ENCODE measurements at regions not wholly inside any gene's neighbourhood (a gene's known extent, or its start where the extent isn't known, plus 50 kb on each side); places are given as distances from the start of the nearest gene placed in this dataset.

GRCh38 chr10:65355141-65355680 lies 1570.6 kb upstream of the LRRTM3 start:
- H4K91ac ChIP-seq (ENCODE audit: low read depth, low read length, poor library complexity), result no peak overlapping the region
- no peak overlapping the region for H2AFZ ChIP-seq (ENCODE audit: low read length)
- H3K27me3 ChIP-seq (ENCODE audit: control insufficient read depth in 3 of 3, insufficient read depth in 3 of 3, low read depth in 1 of 3, low read length in 3 of 3), result no peaks in the 10 kb centered on the region
- H2AK5ac ChIP-seq (ENCODE audit: low read depth, low read length), result no peak overlapping the region
- no peak overlapping the region for H2BK120ac ChIP-seq (ENCODE audit: low read depth, low read length)
- no CpG with 5 or more reads among the region's 2 CpGs for WGBS, 2 donors (ENCODE audit: extremely low coverage in 2 of 2, insufficient read length in 2 of 2, insufficient replicate concordance in 1 of 2)
- no peaks in the 10 kb centered on the region for H3K36me3 ChIP-seq (replicated peaks in 1 of 2; ENCODE audit: control insufficient read depth in 2 of 2, insufficient read depth in 2 of 2, low read length in 2 of 2)
- no peak overlapping the region for H2BK15ac ChIP-seq (ENCODE audit: low read length)
- no peak for DNase-seq (ENCODE audit: low spot score)
- no peak overlapping the region for H3K9ac ChIP-seq (ENCODE audit: low read depth, low read length, poor library complexity)
- H3K4me2 ChIP-seq (ENCODE audit: insufficient read depth, low read length, poor library complexity, severe bottlenecking), result no peak overlapping the region
- no peak overlapping the region for H4K8ac ChIP-seq (ENCODE audit: low read depth, low read length)
- H2BK12ac ChIP-seq (ENCODE audit: low read length), result no peak overlapping the region
- no peak overlapping the region for H3K4ac ChIP-seq (ENCODE audit: low read length)
- H3K4me1 ChIP-seq (ENCODE audit: control insufficient read depth in 2 of 2, insufficient read depth in 1 of 2, low read depth in 1 of 2, low read length in 2 of 2), result peaks cover 0 to 2% of the 10 kb centered on the region in 2 donors
- no peak overlapping the region for H3K18ac ChIP-seq (ENCODE audit: low read length)
- H3K79me1 ChIP-seq (ENCODE audit: low read depth, low read length), result no peaks in the 10 kb centered on the region
- no peak overlapping the region for H3K27ac ChIP-seq (replicated peaks; ENCODE audit: low read length)
- no peak overlapping the region for H3K4me3 ChIP-seq (ENCODE audit: low read length in 2 of 2)
- no peak overlapping the region for H2BK5ac ChIP-seq (ENCODE audit: low read length)
- no peak overlapping the region for H3K14ac ChIP-seq (ENCODE audit: low read length)
- no peak overlapping the region for H3K23ac ChIP-seq (ENCODE audit: low read depth, low read length, poor library complexity)
- H3K9me3 ChIP-seq (replicated peaks in 1 of 2; ENCODE audit: control insufficient read depth in 2 of 2, insufficient read depth in 1 of 2, low read depth in 1 of 2, low read length in 2 of 2), result no peaks in the 10 kb centered on the region

GRCh38 chr10:65358565-65358964 lies 1567.3 kb upstream of the LRRTM3 start:
- no peak for DNase-seq (ENCODE audit: low spot score)
- Histone ChIP-seq H4K8ac (ENCODE audit: low read depth, low read length) (no peak overlapping the region), H3K27me3 (ENCODE audit: control insufficient read depth in 3 of 3, insufficient read depth in 3 of 3, low read depth in 1 of 3, low read length in 3 of 3) (no peaks in the 10 kb centered on the region), H3K9me3 (replicated peaks in 1 of 2; ENCODE audit: control insufficient read depth in 2 of 2, insufficient read depth in 1 of 2, low read depth in 1 of 2, low read length in 2 of 2) (no peaks in the 10 kb centered on the region), H3K4me3 (ENCODE audit: low read length in 2 of 2) (no peak overlapping the region), H3K4ac (ENCODE audit: low read length) (no peak overlapping the region), H2BK5ac (ENCODE audit: low read length) (no peak overlapping the region), H3K9ac (ENCODE audit: low read depth, low read length, poor library complexity) (no peak overlapping the region), H4K91ac (ENCODE audit: low read depth, low read length, poor library complexity) (no peak overlapping the region), H2BK120ac (ENCODE audit: low read depth, low read length) (no peak overlapping the region), H3K36me3 (replicated peaks in 1 of 2; ENCODE audit: control insufficient read depth in 2 of 2, insufficient read depth in 2 of 2, low read length in 2 of 2) (no peaks in the 10 kb centered on the region), H2AFZ (ENCODE audit: low read length) (no peak overlapping the region), H3K18ac (ENCODE audit: low read length) (no peak overlapping the region), H2AK5ac (ENCODE audit: low read depth, low read length) (no peak overlapping the region), H2BK12ac (ENCODE audit: low read length) (no peak overlapping the region), H3K14ac (ENCODE audit: low read length) (no peak overlapping the region), H3K4me1 (ENCODE audit: control insufficient read depth in 2 of 2, insufficient read depth in 1 of 2, low read depth in 1 of 2, low read length in 2 of 2) (peaks cover 0 to 2% of the 10 kb centered on the region in 2 donors), H3K23ac (ENCODE audit: low read depth, low read length, poor library complexity) (no peak overlapping the region), H3K79me1 (ENCODE audit: low read depth, low read length) (no peaks in the 10 kb centered on the region), H2BK15ac (ENCODE audit: low read length) (no peak overlapping the region), H3K27ac (replicated peaks; ENCODE audit: low read length) (no peak overlapping the region), H3K4me2 (ENCODE audit: insufficient read depth, low read length, poor library complexity, severe bottlenecking) (no peak overlapping the region)
- whole genome bisulfite sequencing, 2 donors (ENCODE audit: extremely low coverage in 2 of 2, insufficient read length in 2 of 2, insufficient replicate concordance in 1 of 2), result no CpG with 5 or more reads among the region's 1 CpG

GRCh38 chr10:65360497-65360896 lies 1565.3 kb upstream of the LRRTM3 start:
- Histone ChIP-seq H3K18ac (ENCODE audit: low read length) (no peak overlapping the region), H3K36me3 (replicated peaks in 1 of 2; ENCODE audit: control insufficient read depth in 2 of 2, insufficient read depth in 2 of 2, low read length in 2 of 2) (no peaks in the 10 kb centered on the region), H2AK5ac (ENCODE audit: low read depth, low read length) (no peak overlapping the region), H3K4ac (ENCODE audit: low read length) (no peak overlapping the region), H2BK15ac (ENCODE audit: low read length) (no peak overlapping the region), H3K27me3 (ENCODE audit: control insufficient read depth in 3 of 3, insufficient read depth in 3 of 3, low read depth in 1 of 3, low read length in 3 of 3) (no peaks in the 10 kb centered on the region), H3K4me3 (ENCODE audit: low read length in 2 of 2) (no peak overlapping the region), H3K9ac (ENCODE audit: low read depth, low read length, poor library complexity) (no peak overlapping the region), H4K91ac (ENCODE audit: low read depth, low read length, poor library complexity) (no peak overlapping the region), H2BK120ac (ENCODE audit: low read depth, low read length) (no peak overlapping the region), H3K4me2 (ENCODE audit: insufficient read depth, low read length, poor library complexity, severe bottlenecking) (no peak overlapping the region), H3K79me1 (ENCODE audit: low read depth, low read length) (no peaks in the 10 kb centered on the region), H3K9me3 (replicated peaks in 1 of 2; ENCODE audit: control insufficient read depth in 2 of 2, insufficient read depth in 1 of 2, low read depth in 1 of 2, low read length in 2 of 2) (no peaks in the 10 kb centered on the region), H3K14ac (ENCODE audit: low read length) (no peak overlapping the region), H2BK5ac (ENCODE audit: low read length) (no peak overlapping the region), H2BK12ac (ENCODE audit: low read length) (no peak overlapping the region), H3K23ac (ENCODE audit: low read depth, low read length, poor library complexity) (no peak overlapping the region), H3K27ac (replicated peaks; ENCODE audit: low read length) (no peak overlapping the region), H2AFZ (ENCODE audit: low read length) (no peak overlapping the region), H4K8ac (ENCODE audit: low read depth, low read length) (no peak overlapping the region), H3K4me1 (ENCODE audit: control insufficient read depth in 2 of 2, insufficient read depth in 1 of 2, low read depth in 1 of 2, low read length in 2 of 2) (no peaks in the 10 kb centered on the region)
- no CpG with 5 or more reads among the region's 2 CpGs for WGBS, 2 donors (ENCODE audit: extremely low coverage in 2 of 2, insufficient read length in 2 of 2, insufficient replicate concordance in 1 of 2)
- no peak for DNase-seq (ENCODE audit: low spot score)

DNA sequence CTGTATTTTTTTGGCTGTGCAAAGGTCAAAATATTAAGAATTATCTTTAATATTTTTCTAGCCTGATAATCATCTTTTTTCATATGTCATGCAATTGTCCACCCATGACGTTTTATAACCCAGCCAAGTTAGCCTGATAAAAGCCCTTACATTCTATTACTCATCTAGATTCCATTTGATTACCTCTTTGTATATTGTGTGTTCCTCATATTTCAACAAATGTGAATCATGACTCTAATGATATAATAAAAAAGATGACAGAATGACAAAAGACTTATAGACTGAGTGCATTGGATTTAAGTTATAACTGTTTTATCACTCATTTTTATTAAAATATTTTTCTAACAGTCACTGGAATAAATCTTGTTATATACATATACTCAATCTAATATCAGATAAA lies 1560.0 kb upstream of the LRRTM3 start:
- no peak for DNase-seq (ENCODE audit: low spot score)
- no peak overlapping the region for H2BK5ac ChIP-seq (ENCODE audit: low read length)
- H2AK5ac ChIP-seq (ENCODE audit: low read depth, low read length), result no peak overlapping the region
- no peak overlapping the region for H3K9ac ChIP-seq (ENCODE audit: low read depth, low read length, poor library complexity)
- no peak overlapping the region for H2AFZ ChIP-seq (ENCODE audit: low read length)
- H2BK15ac ChIP-seq (ENCODE audit: low read length), result no peak overlapping the region
- H3K27ac ChIP-seq (replicated peaks; ENCODE audit: low read length), result no peak overlapping the region
- H3K27me3 ChIP-seq (ENCODE audit: control insufficient read depth in 3 of 3, insufficient read depth in 3 of 3, low read depth in 1 of 3, low read length in 3 of 3), result no peaks in the 10 kb centered on the region
- H2BK120ac ChIP-seq (ENCODE audit: low read depth, low read length), result no peak overlapping the region
- no peak overlapping the region for H4K8ac ChIP-seq (ENCODE audit: low read depth, low read length)
- no peak overlapping the region for H3K4me2 ChIP-seq (ENCODE audit: insufficient read depth, low read length, poor library complexity, severe bottlenecking)
- no peak overlapping the region for H2BK12ac ChIP-seq (ENCODE audit: low read length)
- H3K36me3 ChIP-seq (replicated peaks in 1 of 2; ENCODE audit: control insufficient read depth in 2 of 2, insufficient read depth in 2 of 2, low read length in 2 of 2), result no peaks in the 10 kb centered on the region
- no peak overlapping the region for H3K14ac ChIP-seq (ENCODE audit: low read length)
- WGBS, 2 donors (ENCODE audit: extremely low coverage in 2 of 2, insufficient read length in 2 of 2, insufficient replicate concordance in 1 of 2), result no CpG with 5 or more reads among the region's 1 CpG
- no peaks in the 10 kb centered on the region for H3K9me3 ChIP-seq (replicated peaks in 1 of 2; ENCODE audit: control insufficient read depth in 2 of 2, insufficient read depth in 1 of 2, low read depth in 1 of 2, low read length in 2 of 2)
- H4K91ac ChIP-seq (ENCODE audit: low read depth, low read length, poor library complexity), result no peak overlapping the region
- H3K79me1 ChIP-seq (ENCODE audit: low read depth, low read length), result no peaks in the 10 kb centered on the region
- H3K4ac ChIP-seq (ENCODE audit: low read length), result no peak overlapping the region
- no peak overlapping the region for H3K18ac ChIP-seq (ENCODE audit: low read length)
- H3K4me1 ChIP-seq (ENCODE audit: control insufficient read depth in 2 of 2, insufficient read depth in 1 of 2, low read depth in 1 of 2, low read length in 2 of 2), result no peaks in the 10 kb centered on the region
- no peak overlapping the region for H3K23ac ChIP-seq (ENCODE audit: low read depth, low read length, poor library complexity)
- H3K4me3 ChIP-seq (ENCODE audit: low read length in 2 of 2), result no peak overlapping the region

All from neuronal stem cell (in vitro differentiated cells).